Right lobe of liver (tissue), 4 donors: ENCODE measurements at regions not wholly inside any gene's neighbourhood (a gene's known extent, or its start where the extent isn't known, plus 50 kb on each side); places are given as distances from the start of the nearest gene placed in this dataset.

ENCODE experiments used
- POLR2A ChIP-seq: fragments of 450-650 bp; IDR thresholded peaks from one replicate; pipeline ENCODE4 v1.6.1; 2017; ENCODE audit warnings: antibody characterized with exemption, mild to moderate bottlenecking
- TF ChIP-seq, protein P1 (sequence below), 4 donors: fragments of 200-600 bp in 3 of 4; fragments of 450-650 bp in 1 of 4; IDR thresholded peaks; one replicate each; pipeline versions ENCODE4 v1.5.1 to v1.8.0; 2016 to 2022; ENCODE audit warnings: antibody characterized with exemption in 4 of 4, mild to moderate bottlenecking in 2 of 4
- donor health status: DM: no; HTN: no; CAD: no.
- donor health status: DM: no; HTN: no; CAD: no.
- donor health status: DM: no; HTN: yes; CAD: no.

DNA sequence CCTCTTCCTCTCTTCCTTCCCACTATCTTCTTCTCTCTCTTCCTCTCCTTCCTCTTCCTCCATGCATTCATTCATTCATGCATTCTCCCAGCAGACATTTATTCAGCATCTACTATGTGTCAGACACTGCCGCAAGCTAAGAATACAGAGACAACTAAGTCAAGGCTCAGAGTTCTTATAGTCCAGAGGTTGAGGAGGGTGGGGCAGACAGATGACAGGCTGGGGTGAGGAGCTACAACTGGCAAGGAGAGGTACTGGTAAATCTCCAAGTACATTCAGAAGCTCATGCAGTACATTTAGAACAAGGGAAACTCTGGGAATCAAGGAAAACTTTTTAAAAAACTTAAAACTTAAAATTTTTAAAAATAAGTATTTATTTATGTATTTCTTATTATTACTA lies 56.4 kb upstream of the FMOD start:
- TF ChIP-seq, protein P1, sequence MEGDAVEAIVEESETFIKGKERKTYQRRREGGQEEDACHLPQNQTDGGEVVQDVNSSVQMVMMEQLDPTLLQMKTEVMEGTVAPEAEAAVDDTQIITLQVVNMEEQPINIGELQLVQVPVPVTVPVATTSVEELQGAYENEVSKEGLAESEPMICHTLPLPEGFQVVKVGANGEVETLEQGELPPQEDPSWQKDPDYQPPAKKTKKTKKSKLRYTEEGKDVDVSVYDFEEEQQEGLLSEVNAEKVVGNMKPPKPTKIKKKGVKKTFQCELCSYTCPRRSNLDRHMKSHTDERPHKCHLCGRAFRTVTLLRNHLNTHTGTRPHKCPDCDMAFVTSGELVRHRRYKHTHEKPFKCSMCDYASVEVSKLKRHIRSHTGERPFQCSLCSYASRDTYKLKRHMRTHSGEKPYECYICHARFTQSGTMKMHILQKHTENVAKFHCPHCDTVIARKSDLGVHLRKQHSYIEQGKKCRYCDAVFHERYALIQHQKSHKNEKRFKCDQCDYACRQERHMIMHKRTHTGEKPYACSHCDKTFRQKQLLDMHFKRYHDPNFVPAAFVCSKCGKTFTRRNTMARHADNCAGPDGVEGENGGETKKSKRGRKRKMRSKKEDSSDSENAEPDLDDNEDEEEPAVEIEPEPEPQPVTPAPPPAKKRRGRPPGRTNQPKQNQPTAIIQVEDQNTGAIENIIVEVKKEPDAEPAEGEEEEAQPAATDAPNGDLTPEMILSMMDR (IDR thresholded peaks at IDR 0.05), result no peak
- no peak for TF ChIP-seq POLR2A
